ENCODE measurements at regions not wholly inside any gene's neighbourhood (a gene's known extent, or its start where the extent isn't known, plus 50 kb on each side); places are given as distances from the start of the nearest gene placed in this dataset.

DNA sequence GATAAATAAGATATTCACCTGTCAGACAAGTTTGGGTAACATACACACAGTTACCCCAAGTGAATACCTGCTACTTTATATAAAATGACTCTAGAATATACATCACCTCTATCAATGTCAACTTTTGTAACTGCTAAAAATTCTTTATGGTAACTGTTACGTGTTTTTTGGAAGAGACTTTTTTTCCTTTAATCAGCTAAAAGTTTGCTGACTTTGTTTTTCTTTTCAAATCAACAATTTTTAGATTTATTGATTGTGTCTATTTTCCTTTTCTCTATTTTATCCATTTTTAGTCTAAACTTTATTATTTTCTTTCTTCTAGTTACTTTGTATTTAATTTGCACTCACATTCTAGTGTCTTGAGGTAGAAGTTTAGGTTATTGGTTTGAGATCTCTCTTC, 1106.6 kb upstream of the LCORL start:
- Histone ChIP-seq H3K36me3 (ENCODE audit: low read depth) (no peaks in the 10 kb centered on the region), H3K4me1 (replicated peaks; ENCODE audit: insufficient read depth) (no peaks in the 10 kb centered on the region), H3K79me2 (ENCODE audit: low read depth) (no peaks in the 10 kb centered on the region), H4K20me1 (ENCODE audit: insufficient read depth) (no peaks in the 10 kb centered on the region), H2AFZ (no peak overlapping the region), H3K27ac (no peak overlapping the region), H3K4me3 (no peak overlapping the region), H3K9me2 (ENCODE audit: insufficient read depth) (no peaks in the 10 kb centered on the region), H3K4me2 (no peak overlapping the region), H3F3A (ENCODE audit: insufficient read depth, low read depth) (no peaks in the 10 kb centered on the region), H3K27me3 (ENCODE audit: insufficient read depth, low read depth) (no peaks in the 10 kb centered on the region), H3K9me3 (ENCODE audit: insufficient read depth, low read depth) (no peaks in the 10 kb centered on the region)
- DNase-seq = no peak
- ChIA-PET CTCF (no interaction called here), POLR2A (ENCODE audit: unreplicated experiment) (no interaction called here)
- TF ChIP-seq, protein P1, sequence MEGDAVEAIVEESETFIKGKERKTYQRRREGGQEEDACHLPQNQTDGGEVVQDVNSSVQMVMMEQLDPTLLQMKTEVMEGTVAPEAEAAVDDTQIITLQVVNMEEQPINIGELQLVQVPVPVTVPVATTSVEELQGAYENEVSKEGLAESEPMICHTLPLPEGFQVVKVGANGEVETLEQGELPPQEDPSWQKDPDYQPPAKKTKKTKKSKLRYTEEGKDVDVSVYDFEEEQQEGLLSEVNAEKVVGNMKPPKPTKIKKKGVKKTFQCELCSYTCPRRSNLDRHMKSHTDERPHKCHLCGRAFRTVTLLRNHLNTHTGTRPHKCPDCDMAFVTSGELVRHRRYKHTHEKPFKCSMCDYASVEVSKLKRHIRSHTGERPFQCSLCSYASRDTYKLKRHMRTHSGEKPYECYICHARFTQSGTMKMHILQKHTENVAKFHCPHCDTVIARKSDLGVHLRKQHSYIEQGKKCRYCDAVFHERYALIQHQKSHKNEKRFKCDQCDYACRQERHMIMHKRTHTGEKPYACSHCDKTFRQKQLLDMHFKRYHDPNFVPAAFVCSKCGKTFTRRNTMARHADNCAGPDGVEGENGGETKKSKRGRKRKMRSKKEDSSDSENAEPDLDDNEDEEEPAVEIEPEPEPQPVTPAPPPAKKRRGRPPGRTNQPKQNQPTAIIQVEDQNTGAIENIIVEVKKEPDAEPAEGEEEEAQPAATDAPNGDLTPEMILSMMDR (conservative IDR thresholded peaks at IDR 0.05) = no peak
- TF ChIP-seq EZH2 (IDR thresholded peaks at IDR 0.05; ENCODE audit: low read depth) = no peak
- BruUV-seq (replicated peaks) = no TSS peak
- intact Hi-C loops (cut with micrococcal nuclease; ENCODE audit: unreplicated experiment) = no loop called here

DNA sequence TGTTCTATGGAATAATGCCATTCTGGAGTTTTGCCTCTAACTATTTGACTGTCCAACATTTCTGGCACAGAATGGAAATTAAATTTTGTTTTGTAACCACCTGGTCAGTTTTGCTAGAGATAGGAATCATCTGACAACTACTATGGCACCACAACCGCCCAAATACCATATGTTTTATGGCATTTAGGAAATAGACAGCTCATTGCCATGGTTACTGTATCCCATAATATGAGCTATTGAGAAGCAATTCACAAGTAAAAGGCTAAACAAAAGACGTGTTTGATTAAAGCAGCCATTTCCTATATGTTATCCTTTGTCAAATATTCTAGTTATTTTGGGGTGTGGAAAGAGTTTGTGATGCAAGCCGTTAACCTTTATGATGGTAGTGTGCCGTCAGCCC, 1105.3 kb upstream of the LCORL start:
- H3K4me1 ChIP-seq (replicated peaks; ENCODE audit: insufficient read depth) = no peaks in the 10 kb centered on the region
- no peak for TF ChIP-seq EZH2 (IDR thresholded peaks at IDR 0.05; ENCODE audit: low read depth)
- H3K79me2 ChIP-seq (ENCODE audit: low read depth) = no peaks in the 10 kb centered on the region
- H4K20me1 ChIP-seq (ENCODE audit: insufficient read depth) = no peaks in the 10 kb centered on the region
- no peaks in the 10 kb centered on the region for H3K36me3 ChIP-seq (ENCODE audit: low read depth)
- CTCF ChIA-PET = no interaction called here
- no peak overlapping the region for H3K4me3 ChIP-seq
- intact Hi-C loops (cut with micrococcal nuclease; ENCODE audit: unreplicated experiment) = no loop called here
- no TSS peak for BruUV-seq (replicated peaks)
- no peaks in the 10 kb centered on the region for H3K27me3 ChIP-seq (ENCODE audit: insufficient read depth, low read depth)
- H3K4me2 ChIP-seq = no peak overlapping the region
- no peaks in the 10 kb centered on the region for H3K9me3 ChIP-seq (ENCODE audit: insufficient read depth, low read depth)
- no peak overlapping the region for H3K27ac ChIP-seq
- H2AFZ ChIP-seq = no peak overlapping the region
- H3F3A ChIP-seq (ENCODE audit: insufficient read depth, low read depth) = no peaks in the 10 kb centered on the region
- POLR2A ChIA-PET (ENCODE audit: unreplicated experiment) = no interaction called here
- H3K9me2 ChIP-seq (ENCODE audit: insufficient read depth) = no peaks in the 10 kb centered on the region
- DNase-seq = no peak

DNA sequence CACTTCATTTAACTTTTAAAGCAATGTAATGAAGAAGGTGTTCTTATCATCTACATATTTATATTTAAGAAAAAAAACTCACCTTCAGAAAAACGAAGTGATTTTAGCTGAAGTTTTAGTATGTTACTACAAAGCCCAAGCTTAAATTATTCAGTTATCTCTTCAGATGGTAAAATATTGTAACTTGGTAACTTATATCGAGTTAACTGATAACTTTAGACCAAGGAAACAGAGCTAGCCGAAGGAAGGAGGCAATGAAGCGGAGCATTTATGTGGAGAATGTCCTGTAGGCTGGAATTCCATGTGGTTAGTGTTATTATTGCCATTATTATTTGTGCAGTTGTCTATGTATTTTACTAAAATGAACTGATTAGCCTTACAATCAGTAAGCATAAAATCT, 1102.1 kb upstream of the LCORL start:
- Histone ChIP-seq H3K4me1 (replicated peaks; ENCODE audit: insufficient read depth) (no peaks in the 10 kb centered on the region), H3K27me3 (ENCODE audit: insufficient read depth, low read depth) (no peaks in the 10 kb centered on the region), H3F3A (ENCODE audit: insufficient read depth, low read depth) (no peaks in the 10 kb centered on the region), H3K36me3 (ENCODE audit: low read depth) (no peaks in the 10 kb centered on the region), H2AFZ (no peak overlapping the region), H3K4me2 (no peak overlapping the region), H3K9me2 (ENCODE audit: insufficient read depth) (no peaks in the 10 kb centered on the region), H4K20me1 (ENCODE audit: insufficient read depth) (no peaks in the 10 kb centered on the region), H3K27ac (no peak overlapping the region), H3K4me3 (no peak overlapping the region), H3K9me3 (ENCODE audit: insufficient read depth, low read depth) (no peaks in the 10 kb centered on the region), H3K79me2 (ENCODE audit: low read depth) (no peaks in the 10 kb centered on the region)
- CTCF ChIA-PET = no interaction called here
- POLR2A ChIA-PET (ENCODE audit: unreplicated experiment) = no interaction called here
- BruUV-seq (replicated peaks) = no TSS peak
- no peak for TF ChIP-seq EZH2 (IDR thresholded peaks at IDR 0.05; ENCODE audit: low read depth)
- TF ChIP-seq, protein P1 (conservative IDR thresholded peaks at IDR 0.05) = no peak
- no peak for DNase-seq
- intact Hi-C loops (cut with micrococcal nuclease; ENCODE audit: unreplicated experiment) = no loop called here

DNA sequence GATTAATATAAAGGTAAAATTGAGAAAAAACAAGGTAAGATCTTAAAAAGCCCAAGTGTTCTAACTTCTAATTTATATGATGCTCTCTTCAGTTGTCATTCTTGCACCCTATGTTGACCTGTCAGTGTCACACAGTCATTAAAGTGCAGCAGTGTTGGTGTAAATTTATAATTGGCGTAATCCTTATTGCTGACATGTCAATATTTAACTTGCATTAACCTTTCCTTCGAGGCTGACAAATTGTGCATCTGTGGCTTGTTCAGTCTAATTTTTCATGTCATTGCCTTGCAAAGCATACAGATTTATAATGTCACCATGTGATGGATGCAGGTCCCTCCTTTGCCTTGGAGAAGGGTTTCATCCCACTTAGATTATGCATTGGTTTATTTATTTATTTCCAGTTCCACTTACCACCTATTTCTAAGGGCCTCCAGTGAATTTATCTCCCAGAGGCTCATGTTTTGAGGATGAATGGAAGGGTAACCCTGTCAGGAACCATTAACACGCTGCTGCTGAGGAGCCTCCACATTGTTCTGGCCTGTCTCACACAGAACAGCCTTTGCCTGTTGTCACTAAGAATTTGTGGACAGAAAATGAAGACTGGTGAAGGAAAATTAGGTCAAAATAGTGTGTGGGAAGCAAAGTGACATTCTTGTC, 1098.5 kb upstream of the LCORL start:
- Histone ChIP-seq H3K4me3 (no peak overlapping the region), H3K4me2 (no peak overlapping the region), H3K9me3 (ENCODE audit: insufficient read depth, low read depth) (no peaks in the 10 kb centered on the region), H3K9me2 (ENCODE audit: insufficient read depth) (no peaks in the 10 kb centered on the region), H3K27ac (no peak overlapping the region), H3K4me1 (replicated peaks; ENCODE audit: insufficient read depth) (no peaks in the 10 kb centered on the region), H4K20me1 (ENCODE audit: insufficient read depth) (no peaks in the 10 kb centered on the region), H3K79me2 (ENCODE audit: low read depth) (no peaks in the 10 kb centered on the region), H2AFZ (no peak overlapping the region), H3K36me3 (ENCODE audit: low read depth) (no peaks in the 10 kb centered on the region), H3F3A (ENCODE audit: insufficient read depth, low read depth) (no peaks in the 10 kb centered on the region), H3K27me3 (ENCODE audit: insufficient read depth, low read depth) (no peaks in the 10 kb centered on the region)
- TF ChIP-seq, protein P1 (conservative IDR thresholded peaks at IDR 0.05) = no peak
- no peak for TF ChIP-seq EZH2 (IDR thresholded peaks at IDR 0.05; ENCODE audit: low read depth)
- intact Hi-C loops (cut with micrococcal nuclease; ENCODE audit: unreplicated experiment) = no loop called here
- ChIA-PET POLR2A (ENCODE audit: unreplicated experiment) (no interaction called here), CTCF (no interaction called here)
- no peak for DNase-seq
- BruUV-seq (replicated peaks) = no TSS peak

Measured in PC-9 (cell line).